Urinary bladder (tissue), 3 donors: ENCODE measurements at regions not wholly inside any gene's neighbourhood (a gene's known extent, or its start where the extent isn't known, plus 50 kb on each side); places are given as distances from the start of the nearest gene placed in this dataset.

ENCODE experiments used
- DNase-seq: peaks from one replicate; pipeline ENCODE4 v3.0.0-alpha.2; 2015; ENCODE audit errors: extremely low spot score
- H3K27ac ChIP-seq: one replicate; pipeline ENCODE4 v1.5.1; 2013; ENCODE audit warnings: low read depth, mild to moderate bottlenecking, moderate library complexity
- H3K36me3 ChIP-seq: one replicate; pipeline ENCODE4 v1.6.1; 2013; ENCODE audit warnings: mild to moderate bottlenecking, moderate library complexity; ENCODE audit not compliant: insufficient read depth
- H3K4me1 ChIP-seq: one replicate; pipeline ENCODE4 v1.6.1; 2013; ENCODE audit warnings: mild to moderate bottlenecking, moderate library complexity; ENCODE audit not compliant: insufficient read depth
- H3K4me3 ChIP-seq: one replicate; pipeline ENCODE4 v1.5.1; 2013; ENCODE audit warnings: low read depth, low read length
- WGBS: extraction: QIAGEN DNeasy Blood & Tissue Kit; methylation state at CpG from one replicate; pipeline ENCODE4 v1.1.7; 2013; 5-methylcytosine and 5-hydroxymethylcytosine counted together
- donor health status: healthy with polysubstance abuse.
- donor health status: healthy.

DNA sequence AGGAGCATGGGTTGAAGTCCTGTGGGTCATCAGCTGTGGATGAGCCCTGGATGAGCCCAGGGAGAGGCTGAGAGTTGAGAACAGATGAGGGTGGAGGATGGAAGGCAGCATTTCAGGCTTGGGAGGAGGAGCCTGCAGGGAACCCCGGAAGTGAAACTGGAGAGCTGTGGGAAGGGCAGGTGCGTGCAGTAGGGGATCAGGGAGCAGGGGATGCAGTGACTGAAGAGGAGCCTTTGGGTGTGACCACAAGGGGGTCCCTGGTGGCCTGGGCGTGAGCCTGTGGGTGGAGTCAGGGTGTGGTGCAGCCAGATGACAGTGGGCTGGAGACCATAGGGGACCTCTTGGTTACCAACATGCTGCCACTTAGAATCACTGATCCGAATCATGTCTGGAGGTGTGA, 115.5 kb downstream of the PAPOLA start:
- Histone ChIP-seq H3K4me3 (no peak overlapping the region), H3K4me1 (no peaks in the 10 kb centered on the region), H3K27ac (no peak overlapping the region), H3K36me3 (no peaks in the 10 kb centered on the region)
- no peak for DNase-seq
- WGBS: 77% methylated on average over 4 of the region's 4 CpGs

GRCh38 chr14:96622926-96623325, 120.7 kb downstream of the PAPOLA start:
- H3K4me1 ChIP-seq: no peaks in the 10 kb centered on the region
- H3K27ac ChIP-seq: no peak overlapping the region
- H3K4me3 ChIP-seq: no peak overlapping the region
- DNase-seq: no peak
- WGBS: 88% methylated on average over 8 of the region's 8 CpGs
- H3K36me3 ChIP-seq: no peaks in the 10 kb centered on the region

DNA sequence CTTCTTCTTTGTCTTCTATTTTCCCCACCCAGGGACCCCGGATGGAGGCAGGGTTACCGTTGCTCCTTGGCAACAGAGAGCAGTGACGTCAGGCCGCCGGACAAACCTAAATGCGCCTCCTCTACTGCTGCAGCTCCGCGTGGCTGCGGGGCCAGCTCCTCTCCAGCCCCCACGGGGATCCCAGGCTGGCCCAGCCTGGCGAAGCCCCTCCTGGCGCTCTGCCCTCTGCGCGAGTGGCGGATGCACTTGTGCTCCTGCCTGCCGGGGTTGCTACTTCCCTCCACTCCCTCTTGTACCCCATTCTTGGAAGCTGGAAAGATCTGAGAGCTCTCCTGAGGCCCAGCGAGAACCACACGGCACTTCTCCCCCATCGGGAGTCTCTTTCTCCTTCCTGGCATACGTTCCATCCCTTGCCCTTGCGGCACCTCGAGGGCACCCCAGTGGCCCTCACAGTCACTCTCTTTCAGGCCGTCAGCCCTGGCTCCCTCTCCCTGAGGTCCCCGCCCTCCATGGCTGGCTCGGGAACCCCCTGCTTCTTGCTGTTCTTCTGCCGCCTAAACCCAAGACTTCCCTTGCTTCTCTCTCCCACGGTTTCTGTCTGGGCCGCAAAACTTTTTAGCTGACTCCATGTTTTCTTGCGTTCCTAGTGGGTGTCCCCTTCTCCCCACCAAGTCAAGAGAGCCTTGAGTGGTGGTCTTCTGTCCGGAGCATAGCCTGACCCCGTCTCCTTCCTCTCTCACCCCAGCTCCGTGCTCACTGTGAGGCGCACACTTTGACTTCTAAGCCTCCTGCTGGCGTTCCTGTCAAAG, 121.7 kb downstream of the PAPOLA start:
- no peak for DNase-seq
- Histone ChIP-seq H3K36me3 (no peaks in the 10 kb centered on the region), H3K4me3 (no peak overlapping the region), H3K4me1 (no peaks in the 10 kb centered on the region), H3K27ac (no peak overlapping the region)
- WGBS: 82% methylated on average over 34 of the region's 34 CpGs

DNA sequence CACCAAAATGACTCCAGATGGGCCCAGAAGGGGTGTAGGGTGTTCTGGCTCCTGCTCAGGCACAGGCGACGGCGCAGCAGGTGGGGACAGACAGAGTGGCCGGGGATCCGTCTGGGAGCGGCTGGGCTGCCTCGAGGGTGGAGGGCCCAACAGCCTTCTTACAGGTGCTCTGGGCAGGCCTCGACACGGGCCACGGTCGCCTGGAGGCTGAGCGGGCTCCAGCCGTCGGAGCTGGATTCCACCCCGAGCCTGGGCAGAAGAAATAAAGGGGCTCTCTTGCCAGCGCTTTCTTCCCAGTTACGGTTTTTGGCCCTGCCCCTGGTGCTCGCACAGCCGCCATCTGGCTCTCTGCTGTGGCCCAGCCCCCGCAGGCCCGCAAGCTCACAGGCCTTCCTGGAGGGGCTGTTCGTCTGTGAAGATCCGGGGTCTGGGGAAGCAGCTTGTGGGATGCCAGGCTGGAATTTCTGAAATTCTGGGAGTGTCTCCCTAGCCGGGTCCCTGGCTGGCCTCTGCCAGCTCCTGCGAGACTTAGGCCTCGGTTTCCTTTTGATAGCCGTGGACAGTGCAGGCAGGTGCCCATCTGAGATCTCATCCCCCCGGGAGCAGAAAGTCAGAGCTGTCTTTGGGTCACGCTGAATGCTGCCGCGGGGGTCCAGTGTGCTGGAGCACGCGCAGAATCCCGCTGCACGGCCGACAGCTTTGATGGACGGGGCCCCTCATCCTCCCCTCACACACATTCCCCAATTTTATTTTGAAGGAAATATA, 122.7 kb downstream of the PAPOLA start:
- H3K4me1 ChIP-seq: no peaks in the 10 kb centered on the region
- H3K4me3 ChIP-seq: no peak overlapping the region
- no peaks in the 10 kb centered on the region for H3K36me3 ChIP-seq
- no peak for DNase-seq
- 65% methylated on average over 37 of the region's 37 CpGs for WGBS
- H3K27ac ChIP-seq: no peak overlapping the region

DNA sequence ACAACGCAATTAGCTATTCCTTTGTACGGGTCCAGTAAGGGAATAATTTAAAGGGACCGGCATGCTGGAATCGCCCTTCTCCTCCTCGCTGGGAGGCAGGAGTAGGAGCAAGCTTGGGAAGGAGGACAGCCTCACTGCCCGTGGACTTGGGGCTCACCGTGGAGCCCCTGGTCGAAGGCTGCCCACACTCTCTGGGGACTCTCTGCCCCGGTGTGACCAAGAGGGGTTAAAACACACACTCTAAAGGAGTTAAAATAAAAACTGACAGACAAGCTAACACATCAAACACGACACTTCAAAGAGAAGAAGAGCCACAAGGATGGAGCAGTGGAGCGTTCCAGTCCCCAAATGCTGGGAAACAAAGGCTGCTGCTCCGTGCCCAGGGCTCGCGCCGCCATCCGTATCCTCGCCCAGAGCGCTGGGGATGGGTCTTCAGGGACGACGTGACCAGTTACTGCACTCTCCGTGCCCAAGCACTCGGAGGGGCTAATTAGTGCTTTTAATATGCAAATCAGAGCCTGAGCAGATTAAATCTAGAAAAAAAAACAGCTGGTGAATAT, 123.3 kb downstream of the PAPOLA start:
- no peak overlapping the region for H3K4me3 ChIP-seq
- H3K4me1 ChIP-seq: no peaks in the 10 kb centered on the region
- no peak for DNase-seq
- H3K36me3 ChIP-seq: no peaks in the 10 kb centered on the region
- H3K27ac ChIP-seq: no peak overlapping the region
- 71% methylated on average over 22 of the region's 22 CpGs for WGBS

DNA sequence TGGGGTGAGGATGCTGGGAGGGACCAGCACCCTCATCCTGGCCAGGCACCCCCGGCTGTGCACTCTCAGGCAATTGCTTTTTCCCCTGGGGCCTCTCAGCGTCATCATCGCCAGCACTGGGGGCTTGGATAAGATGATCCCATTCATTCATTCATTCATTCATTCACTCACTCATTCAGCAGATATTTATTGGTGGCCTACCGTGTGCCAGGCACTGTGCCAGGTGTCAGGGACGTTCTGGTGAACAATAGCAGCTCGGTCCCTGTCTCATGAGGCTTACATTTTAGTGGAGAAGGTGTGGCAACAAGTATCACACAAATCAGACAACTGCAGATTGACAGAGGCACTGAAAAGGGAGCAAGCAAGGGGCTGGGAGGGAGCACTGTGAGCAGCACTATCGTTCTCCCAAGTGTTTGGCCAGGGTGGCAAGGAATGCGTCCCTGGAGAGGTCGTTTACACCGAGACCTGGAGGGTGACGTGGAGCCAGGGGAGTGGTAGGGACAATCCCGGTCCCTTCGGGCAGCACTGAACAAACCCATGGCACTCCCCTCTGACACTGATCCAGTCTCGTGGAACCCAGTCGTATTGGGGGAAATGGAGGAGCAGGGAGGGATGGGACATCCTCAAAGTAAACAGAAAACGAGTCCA, 124.1 kb downstream of the PAPOLA start:
- no peak for DNase-seq
- Histone ChIP-seq H3K36me3 (no peaks in the 10 kb centered on the region), H3K4me1 (no peaks in the 10 kb centered on the region), H3K27ac (no peak overlapping the region), H3K4me3 (no peak overlapping the region)
- WGBS: 66% methylated on average over 16 of the region's 16 CpGs

DNA sequence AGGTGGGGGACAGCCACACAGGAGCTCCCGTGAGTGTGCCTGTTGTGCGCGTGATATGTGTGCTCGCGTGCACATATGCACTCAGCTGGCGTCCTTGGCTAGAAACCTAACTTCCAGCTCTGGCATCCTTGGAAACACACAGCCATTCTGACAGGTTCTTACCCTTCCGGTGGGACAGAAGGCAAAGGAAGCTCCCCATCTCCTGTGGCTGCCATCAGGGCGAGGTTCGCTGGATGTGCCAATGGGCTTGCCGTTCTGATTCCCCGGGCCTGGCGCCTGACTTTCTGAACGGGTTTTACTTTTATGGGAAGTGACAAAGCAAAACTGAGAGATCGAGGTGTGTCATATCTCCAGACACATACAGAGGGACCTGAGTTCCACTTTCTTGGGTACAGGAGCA, 124.7 kb downstream of the PAPOLA start:
- DNase-seq: no peak

GRCh38 chr14:96627386-96627785, 125.2 kb downstream of the PAPOLA start:
- no peak overlapping the region for H3K27ac ChIP-seq

More for the DNA sequence above, 124.7 kb downstream of the PAPOLA start:
- no peak overlapping the region for H3K4me3 ChIP-seq
- H3K4me1 ChIP-seq: no peaks in the 10 kb centered on the region
- no peaks in the 10 kb centered on the region for H3K36me3 ChIP-seq
- WGBS: 73% methylated on average over 14 of the region's 14 CpGs
- no peak overlapping the region for H3K27ac ChIP-seq

DNA sequence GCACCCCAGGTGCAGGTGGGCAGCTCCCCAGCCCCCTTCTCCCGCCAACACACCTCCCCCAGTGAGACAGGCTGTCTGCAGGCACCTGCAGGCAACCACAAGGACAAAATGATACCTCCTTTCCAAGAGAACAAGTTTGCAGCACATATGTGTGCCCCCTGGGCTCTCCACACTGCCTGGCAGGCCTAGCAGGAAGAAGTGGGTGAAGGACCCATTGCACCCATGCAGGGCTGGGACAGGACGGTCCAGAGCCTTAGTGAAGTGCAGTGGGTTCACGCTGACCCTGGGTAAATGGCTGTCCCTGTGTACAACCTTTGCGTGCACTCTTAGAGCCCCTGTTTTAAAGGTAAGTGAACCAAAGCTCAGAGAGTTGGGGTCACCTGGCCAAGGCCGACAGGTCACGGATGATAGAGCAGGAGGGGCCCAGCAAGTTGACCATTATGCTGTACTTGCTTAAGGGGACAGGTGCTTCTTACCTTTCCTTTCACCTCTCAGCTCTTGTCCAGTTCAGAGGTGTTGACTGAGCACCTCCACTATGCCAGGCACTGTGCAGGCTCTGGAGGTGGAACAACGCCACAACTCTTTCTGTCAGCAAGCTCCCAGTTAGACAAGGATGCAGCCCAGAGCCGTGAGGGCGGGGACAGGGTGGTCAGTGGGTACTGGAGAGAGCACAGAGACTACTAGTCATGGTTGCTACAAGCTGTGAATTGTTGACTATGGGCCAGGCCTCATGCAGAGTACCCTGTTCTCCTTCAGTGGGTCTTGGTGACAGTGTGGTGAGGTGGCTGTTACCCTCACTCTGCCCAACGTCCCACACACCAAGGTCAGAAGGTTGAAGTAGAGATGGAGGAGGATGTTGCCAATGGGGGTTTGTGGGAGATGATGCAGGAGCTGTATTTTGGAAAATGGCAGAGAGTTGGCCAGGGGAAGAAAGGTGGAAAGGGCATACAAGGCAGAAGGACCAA, 125.9 kb downstream of the PAPOLA start:
- no peak for DNase-seq
- Histone ChIP-seq H3K4me3 (no peak overlapping the region), H3K36me3 (no peaks in the 10 kb centered on the region), H3K27ac (no peak overlapping the region), H3K4me1 (no peaks in the 10 kb centered on the region)
- WGBS: 86% methylated on average over 10 of the region's 10 CpGs

More at GRCh38 chr14:96627386-96627785, 125.2 kb downstream of the PAPOLA start:
- Histone ChIP-seq H3K4me3 (no peak overlapping the region), H3K36me3 (no peaks in the 10 kb centered on the region), H3K4me1 (no peaks in the 10 kb centered on the region)
- no peak for DNase-seq
- WGBS: 30% methylated on average over 4 of the region's 4 CpGs

GRCh38 chr14:96629082-96629481, 126.9 kb downstream of the PAPOLA start:
- DNase-seq: no peak
- Histone ChIP-seq H3K36me3 (no peaks in the 10 kb centered on the region), H3K4me3 (no peak overlapping the region), H3K27ac (no peak overlapping the region), H3K4me1 (no peaks in the 10 kb centered on the region)
- WGBS: 85% methylated on average over 9 of the region's 9 CpGs

- DNase-seq: no peak
- no peaks in the 10 kb centered on the region for H3K4me1 ChIP-seq
These were observed 127.5 kb downstream of the PAPOLA start for GRCh38 chr14:96629558-96630222.

GRCh38 chr14:96630281-96630680, 128.1 kb downstream of the PAPOLA start:
- Histone ChIP-seq H3K4me3 (no peak overlapping the region), H3K4me1 (no peaks in the 10 kb centered on the region), H3K36me3 (no peaks in the 10 kb centered on the region), H3K27ac (no peak overlapping the region)
- DNase-seq: no peak
- 94% methylated on average over 6 of the region's 6 CpGs for WGBS

More at GRCh38 chr14:96629558-96630222, 127.5 kb downstream of the PAPOLA start:
- H3K36me3 ChIP-seq: no peaks in the 10 kb centered on the region
- no peak overlapping the region for H3K4me3 ChIP-seq
- H3K27ac ChIP-seq: no peak overlapping the region
- WGBS: 64% methylated on average over 4 of the region's 4 CpGs
